ENCODE measurements at regions not wholly inside any gene's neighbourhood (a gene's known extent, or its start where the extent isn't known, plus 50 kb on each side); places are given as distances from the start of the nearest gene placed in this dataset.

DNA sequence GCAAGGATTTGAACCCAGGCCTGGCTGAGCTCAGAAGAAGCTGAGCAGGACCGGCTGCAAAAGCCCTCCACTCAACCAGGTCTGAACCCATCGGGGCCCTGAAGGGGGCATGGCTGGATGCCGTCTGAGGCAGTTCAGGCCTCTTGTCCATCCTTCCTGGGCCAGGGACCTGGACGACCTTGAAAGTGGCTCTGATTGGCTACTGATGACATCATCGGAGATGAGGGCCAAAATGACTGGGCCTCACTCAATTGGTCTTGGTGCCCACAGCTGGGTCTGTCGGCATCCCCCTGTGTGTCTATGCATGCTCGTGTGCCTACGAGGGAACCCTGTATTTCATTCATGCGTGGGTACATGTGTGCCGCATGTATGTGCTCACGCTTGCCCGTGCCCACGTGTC lies 71.8 kb downstream of the PTPRS start:
- 92% methylated on average over 13 of the region's 13 CpGs for WGBS (ENCODE audit: insufficient coverage)
- ChIA-PET CTCF (no interaction called here), POLR2A (no interaction called here)
- Histone ChIP-seq H3K9me3 (ENCODE audit: control extremely low read depth in 1 of 3, control insufficient read depth in 2 of 3, insufficient read depth in 1 of 3, low read length in 2 of 3) (no peaks in the 10 kb centered on the region), H3K27me3 (replicated peaks in 1 of 4; ENCODE audit: control extremely low read depth in 1 of 4, control insufficient read depth in 3 of 4, insufficient read depth in 4 of 4, low read length in 3 of 4) (no peaks in the 10 kb centered on the region), H3K4me2 (replicated peaks; ENCODE audit: low read depth, low read length, poor library complexity, severe bottlenecking) (no peak overlapping the region), H4K20me1 (ENCODE audit: control insufficient read depth, insufficient read depth, low read length, poor library complexity, severe bottlenecking) (no peaks in the 10 kb centered on the region), H3K9ac (ENCODE audit: low read length) (no peak overlapping the region), H3K4me3 (ENCODE audit: control extremely low read depth in 1 of 5, extremely low read depth in 1 of 5, insufficient read depth in 1 of 5, low read depth in 2 of 5, low read length in 4 of 5) (no peak overlapping the region), H2AFZ (ENCODE audit: insufficient read depth, low read depth, low read length, poor library complexity, severe bottlenecking) (no peak overlapping the region), H3K79me2 (ENCODE audit: control insufficient read depth, insufficient read depth, low read length) (no peaks in the 10 kb centered on the region), H3K27ac (ENCODE audit: low read length in 2 of 2) (no peak overlapping the region), H3K4me1 (ENCODE audit: control insufficient read depth in 2 of 2, insufficient read depth in 2 of 2, low read length in 2 of 2) (no peaks in the 10 kb centered on the region), H3K36me3 (replicated peaks in 1 of 2; ENCODE audit: control extremely low read depth in 1 of 2, control insufficient read depth in 1 of 2, extremely low read depth in 1 of 2, insufficient read depth in 2 of 2, low read length in 1 of 2) (no peaks in the 10 kb centered on the region)
- no peak for ATAC-seq (ENCODE audit: low read depth)
- Mint-ChIP-seq H3K27me3 (no peaks in the 10 kb centered on the region), H3K27ac (no peak overlapping the region), H3K4me1 (no peaks in the 10 kb centered on the region), H3K4me3 (no peak overlapping the region), H3K9me3 (ENCODE audit: insufficient read depth) (no peaks in the 10 kb centered on the region)
- intact Hi-C loops (cut with micrococcal nuclease) = no loop called here
- DNase-seq = no peak
- no peak for TF ChIP-seq EZH2 (IDR thresholded peaks at IDR 0.05; ENCODE audit: borderline replicate concordance, insufficient read depth, low read depth, low read length, poor library complexity, severe bottlenecking)
- TF ChIP-seq, protein P1, sequence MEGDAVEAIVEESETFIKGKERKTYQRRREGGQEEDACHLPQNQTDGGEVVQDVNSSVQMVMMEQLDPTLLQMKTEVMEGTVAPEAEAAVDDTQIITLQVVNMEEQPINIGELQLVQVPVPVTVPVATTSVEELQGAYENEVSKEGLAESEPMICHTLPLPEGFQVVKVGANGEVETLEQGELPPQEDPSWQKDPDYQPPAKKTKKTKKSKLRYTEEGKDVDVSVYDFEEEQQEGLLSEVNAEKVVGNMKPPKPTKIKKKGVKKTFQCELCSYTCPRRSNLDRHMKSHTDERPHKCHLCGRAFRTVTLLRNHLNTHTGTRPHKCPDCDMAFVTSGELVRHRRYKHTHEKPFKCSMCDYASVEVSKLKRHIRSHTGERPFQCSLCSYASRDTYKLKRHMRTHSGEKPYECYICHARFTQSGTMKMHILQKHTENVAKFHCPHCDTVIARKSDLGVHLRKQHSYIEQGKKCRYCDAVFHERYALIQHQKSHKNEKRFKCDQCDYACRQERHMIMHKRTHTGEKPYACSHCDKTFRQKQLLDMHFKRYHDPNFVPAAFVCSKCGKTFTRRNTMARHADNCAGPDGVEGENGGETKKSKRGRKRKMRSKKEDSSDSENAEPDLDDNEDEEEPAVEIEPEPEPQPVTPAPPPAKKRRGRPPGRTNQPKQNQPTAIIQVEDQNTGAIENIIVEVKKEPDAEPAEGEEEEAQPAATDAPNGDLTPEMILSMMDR (IDR thresholded peaks at IDR 0.05) = no peak

DNA sequence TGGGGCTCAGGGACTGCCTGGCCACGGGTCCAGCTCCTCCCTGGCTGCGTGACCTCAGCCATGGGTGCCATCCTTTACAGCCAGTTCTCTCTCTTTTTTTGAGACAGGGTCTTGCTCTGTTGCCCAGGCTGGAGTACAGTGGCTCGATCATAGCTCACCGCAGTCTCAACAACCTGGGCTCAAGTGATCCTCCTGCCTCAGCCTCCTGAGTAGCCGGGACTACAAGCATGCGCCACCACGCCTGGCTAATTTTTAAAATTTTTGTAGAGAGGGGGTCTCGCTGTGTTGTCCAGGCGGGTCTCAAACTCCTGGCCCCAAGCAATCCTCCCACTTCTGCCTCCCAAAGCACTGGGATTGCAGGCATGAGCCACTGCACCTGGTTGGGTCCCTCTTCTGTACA lies 75.4 kb downstream of the PTPRS start:
- TF ChIP-seq, protein P1 (IDR thresholded peaks at IDR 0.05) = no peak
- TF ChIP-seq EZH2 (IDR thresholded peaks at IDR 0.05; ENCODE audit: borderline replicate concordance, insufficient read depth, low read depth, low read length, poor library complexity, severe bottlenecking) = no peak
- CTCF ChIA-PET = no interaction called here
- Histone ChIP-seq H3K9ac (ENCODE audit: low read length) (no peak overlapping the region), H3K4me2 (replicated peaks; ENCODE audit: low read depth, low read length, poor library complexity, severe bottlenecking) (no peak overlapping the region), H4K20me1 (ENCODE audit: control insufficient read depth, insufficient read depth, low read length, poor library complexity, severe bottlenecking) (no peaks in the 10 kb centered on the region), H3K36me3 (replicated peaks in 1 of 2; ENCODE audit: control extremely low read depth in 1 of 2, control insufficient read depth in 1 of 2, extremely low read depth in 1 of 2, insufficient read depth in 2 of 2, low read length in 1 of 2) (no peaks in the 10 kb centered on the region), H3K79me2 (ENCODE audit: control insufficient read depth, insufficient read depth, low read length) (no peaks in the 10 kb centered on the region), H2AFZ (ENCODE audit: insufficient read depth, low read depth, low read length, poor library complexity, severe bottlenecking) (no peak overlapping the region), H3K4me1 (ENCODE audit: control insufficient read depth in 2 of 2, insufficient read depth in 2 of 2, low read length in 2 of 2) (no peaks in the 10 kb centered on the region), H3K4me3 (ENCODE audit: control extremely low read depth in 1 of 5, extremely low read depth in 1 of 5, insufficient read depth in 1 of 5, low read depth in 2 of 5, low read length in 4 of 5) (no peak overlapping the region), H3K27ac (ENCODE audit: low read length in 2 of 2) (no peak overlapping the region), H3K9me3 (ENCODE audit: control extremely low read depth in 1 of 3, control insufficient read depth in 2 of 3, insufficient read depth in 1 of 3, low read length in 2 of 3) (no peaks in the 10 kb centered on the region), H3K27me3 (replicated peaks in 1 of 4; ENCODE audit: control extremely low read depth in 1 of 4, control insufficient read depth in 3 of 4, insufficient read depth in 4 of 4, low read length in 3 of 4) (no peaks in the 10 kb centered on the region)
- 76% methylated on average over 6 of the region's 9 CpGs for WGBS (ENCODE audit: insufficient coverage)
- Mint-ChIP-seq H3K9me3 (ENCODE audit: insufficient read depth) (no peaks in the 10 kb centered on the region), H3K4me3 (no peak overlapping the region), H3K27me3 (no peaks in the 10 kb centered on the region), H3K4me1 (no peaks in the 10 kb centered on the region), H3K27ac (no peak overlapping the region)
- POLR2A ChIA-PET = no interaction called here
- no peak for ATAC-seq (ENCODE audit: low read depth)
- intact Hi-C loops (cut with micrococcal nuclease) = no loop called here
- DNase-seq = no peak
